ENCODE measurements at regions not wholly inside any gene's neighbourhood (a gene's known extent, or its start where the extent isn't known, plus 50 kb on each side); places are given as distances from the start of the nearest gene placed in this dataset.
"Not testable (repeated sequence)": the region's sequence is repeated elsewhere in the genome, so short reads cannot be mapped to it uniquely, and the experiment has no call there.

GRCh38 chr20:48131581-48131980, 346.3 kb upstream of the SULF2 start:
- no peaks in the 10 kb centered on the region for H3K36me3 ChIP-seq
- peaks cover 18% of the 10 kb centered on the region for H3K9me3 ChIP-seq (replicated peaks)
- H3K4me1 ChIP-seq, result no peaks in the 10 kb centered on the region
- peaks cover 18% of the 10 kb centered on the region for H3K27me3 ChIP-seq (ENCODE audit: low read depth)
- no peak for DNase-seq
- intact Hi-C loops (cut with micrococcal nuclease), result no loop called here
- no peak overlapping the region for H3K4me3 ChIP-seq
- TF ChIP-seq CTCF (IDR thresholded peaks at IDR 0.05; ENCODE audit: borderline replicate concordance), result no peak
- no peak overlapping the region for H3K27ac ChIP-seq (replicated peaks)

GRCh38 chr20:48129345-48129942, 344.2 kb upstream of the SULF2 start:
- DNase-seq, result no peak
- Histone ChIP-seq H3K4me3 (no peak overlapping the region), H3K4me1 (no peaks in the 10 kb centered on the region), H3K27me3 (ENCODE audit: low read depth) (peaks cover 23% of the 10 kb centered on the region), H3K9me3 (replicated peaks) (peaks cover 18% of the 10 kb centered on the region), H3K36me3 (no peaks in the 10 kb centered on the region), H3K27ac (replicated peaks) (no peak overlapping the region)
- no peak for TF ChIP-seq CTCF (IDR thresholded peaks at IDR 0.05; ENCODE audit: borderline replicate concordance)
- intact Hi-C loops (cut with micrococcal nuclease), result no loop called here

DNA sequence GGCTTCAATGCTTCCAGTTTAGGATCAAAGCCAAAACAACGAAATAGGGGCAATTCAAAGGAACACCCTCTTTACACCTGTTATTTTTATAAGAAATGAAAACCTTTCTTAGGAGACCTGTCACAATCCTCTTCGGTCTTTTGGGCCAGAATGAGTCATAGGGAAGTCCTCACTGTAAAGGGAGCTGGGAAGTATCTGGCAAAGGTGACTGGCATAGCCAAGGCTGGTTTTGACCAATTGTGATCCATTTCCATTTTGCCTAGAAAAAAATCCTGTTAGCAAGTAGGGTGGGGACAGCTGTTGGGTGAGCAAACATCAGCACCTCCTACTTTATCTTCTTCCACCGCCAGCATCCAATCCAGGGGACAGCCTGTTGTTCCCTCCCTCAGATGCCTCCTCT, 343.2 kb upstream of the SULF2 start:
- H3K4me3 ChIP-seq, result no peak overlapping the region
- H3K9me3 ChIP-seq (replicated peaks), result peaks cover 17% of the 10 kb centered on the region
- no peak overlapping the region for H3K27ac ChIP-seq (replicated peaks)
- H3K4me1 ChIP-seq, result no peaks in the 10 kb centered on the region
- TF ChIP-seq CTCF (IDR thresholded peaks at IDR 0.05; ENCODE audit: borderline replicate concordance), result no peak
- intact Hi-C loops (cut with micrococcal nuclease), result no loop called here
- DNase-seq, result no peak
- no peaks in the 10 kb centered on the region for H3K36me3 ChIP-seq
- H3K27me3 ChIP-seq (ENCODE audit: low read depth), result peaks cover 32% of the 10 kb centered on the region

GRCh38 chr20:48127964-48128363, 342.7 kb upstream of the SULF2 start:
- intact Hi-C loops (cut with micrococcal nuclease); DNase-seq; H3K36me3 ChIP-seq; H3K4me1 ChIP-seq; H3K27ac ChIP-seq (replicated peaks); H3K4me3 ChIP-seq: not testable (repeated sequence)
- H3K9me3 ChIP-seq (replicated peaks), result peaks cover 13% of the 10 kb centered on the region
- H3K27me3 ChIP-seq (ENCODE audit: low read depth), result peaks cover 32% of the 10 kb centered on the region

DNA sequence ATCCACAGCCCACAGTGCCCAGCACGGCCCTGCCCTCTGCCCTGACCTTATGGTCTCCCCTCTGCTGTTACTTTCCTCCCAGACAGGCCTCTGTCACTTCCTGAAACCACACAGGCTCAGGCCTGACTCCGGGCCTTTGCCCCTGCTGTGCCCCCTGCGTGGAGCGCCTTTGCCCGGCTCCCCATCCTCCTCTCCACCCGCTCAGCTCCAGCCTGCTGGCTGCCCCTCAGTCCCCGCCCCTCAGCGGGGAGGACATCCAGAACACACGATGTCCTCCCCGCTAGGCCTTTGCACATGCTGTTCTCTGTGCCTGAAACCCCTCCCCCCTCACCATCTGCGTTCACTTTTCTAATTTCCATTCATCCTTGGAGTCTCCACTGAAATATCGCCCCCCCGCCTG, 341.9 kb upstream of the SULF2 start:
- intact Hi-C loops (cut with micrococcal nuclease); DNase-seq: not testable (repeated sequence)
- H3K27me3 ChIP-seq (ENCODE audit: low read depth), result peaks cover 32% of the 10 kb centered on the region

GRCh38 chr20:48126227-48126740, 341.0 kb upstream of the SULF2 start:
- intact Hi-C loops (cut with micrococcal nuclease), result no loop called here
- Histone ChIP-seq H3K9me3 (replicated peaks) (no peaks in the 10 kb centered on the region), H3K27me3 (ENCODE audit: low read depth) (peaks cover 32% of the 10 kb centered on the region), H3K4me3 (no peak overlapping the region), H3K27ac (replicated peaks) (no peak overlapping the region), H3K36me3 (no peaks in the 10 kb centered on the region), H3K4me1 (no peaks in the 10 kb centered on the region)
- no peak for TF ChIP-seq CTCF (IDR thresholded peaks at IDR 0.05; ENCODE audit: borderline replicate concordance)
- DNase-seq, result no peak

More for the DNA sequence above, 341.9 kb upstream of the SULF2 start:
- not testable (repeated sequence) for H3K27ac ChIP-seq (replicated peaks); H3K4me1 ChIP-seq; H3K9me3 ChIP-seq (replicated peaks); H3K4me3 ChIP-seq; H3K36me3 ChIP-seq
